Activated CD8-positive, alpha-beta T cell treated with anti-CD3 and anti-CD28 coated beads, Interleukin-2, amount 10 ng/mL, durations not matched to agents 7 days and 5 days (primary cell): ENCODE measurements at regions not wholly inside any gene's neighbourhood (a gene's known extent, or its start where the extent isn't known, plus 50 kb on each side); places are given as distances from the start of the nearest gene placed in this dataset.
A peak's percentile ranks its signal among the peaks of the same experiment; 100 is the strongest.

Experiments
- ATAC-seq: fragments of 150-1000 bp; cut with Tn5 transposase; one replicate; pipeline ENCODE4 v1.10.0; 2021; ENCODE audit warnings: moderate library complexity
- CTCF ChIA-PET: fragments of 350-600 bp; sonication (Branson Sonifier 250); formaldehyde crosslinking; loops from one replicate; lab custom pipeline; 2021; ENCODE audit warnings: antibody characterized with exemption; lab: Charles Lee
- POLR2A ChIA-PET: fragments of 350-600 bp; sonication (Branson Sonifier 250); formaldehyde crosslinking; loops from one replicate; lab custom pipeline; 2021; ENCODE audit warnings: antibody characterized with exemption; lab: Charles Lee
- DNase-seq: peaks from one replicate; pipeline ENCODE4 v3.0.0-alpha.2; 2020
- H3K27ac Mint-ChIP-seq: one replicate; pipeline ENCODE4 v1.8.0; 2021; ENCODE audit warnings: mild to moderate bottlenecking, mixed read lengths
- H3K27me3 Mint-ChIP-seq: one replicate; pipeline ENCODE4 v1.8.0; 2021; ENCODE audit warnings: low read depth, mixed read lengths
- H3K36me3 Mint-ChIP-seq: one replicate; pipeline ENCODE4 v1.8.0; 2021; ENCODE audit warnings: low read depth, mixed read lengths
- H3K4me1 Mint-ChIP-seq: one replicate; pipeline ENCODE4 v1.8.0; 2021; ENCODE audit warnings: low read depth, mixed read lengths
- H3K4me3 Mint-ChIP-seq: one replicate; pipeline ENCODE4 v1.8.0; 2021; ENCODE audit warnings: mild to moderate bottlenecking, mixed read lengths
- H3K9me3 Mint-ChIP-seq: one replicate; pipeline ENCODE4 v1.8.0; 2022; ENCODE audit warnings: mixed read lengths; ENCODE audit not compliant: insufficient read depth

DNA sequence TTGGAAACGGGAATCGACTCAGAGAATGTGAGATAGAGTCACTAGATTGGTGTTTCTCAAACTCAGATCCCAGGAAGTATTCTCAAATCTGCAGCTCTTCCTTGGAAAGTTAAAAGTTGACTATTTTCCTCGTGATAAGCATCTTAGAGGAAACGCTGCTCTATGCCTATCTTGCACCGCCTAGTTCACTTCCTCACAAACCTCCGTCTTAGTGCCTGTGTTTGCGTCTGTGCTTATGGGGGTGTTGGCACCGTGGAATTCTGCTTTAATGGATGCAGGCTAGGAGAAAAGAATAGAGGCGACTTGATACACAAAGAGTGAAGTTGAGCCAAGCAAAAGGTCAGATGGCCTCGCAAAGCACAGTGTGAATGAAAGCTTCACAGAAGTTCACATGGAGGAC lies 255.3 kb upstream of the ID2 start:
- Mint-ChIP-seq H3K4me3 (no peak overlapping the region), H3K27ac (no peak overlapping the region)
- no peak for ATAC-seq

DNA sequence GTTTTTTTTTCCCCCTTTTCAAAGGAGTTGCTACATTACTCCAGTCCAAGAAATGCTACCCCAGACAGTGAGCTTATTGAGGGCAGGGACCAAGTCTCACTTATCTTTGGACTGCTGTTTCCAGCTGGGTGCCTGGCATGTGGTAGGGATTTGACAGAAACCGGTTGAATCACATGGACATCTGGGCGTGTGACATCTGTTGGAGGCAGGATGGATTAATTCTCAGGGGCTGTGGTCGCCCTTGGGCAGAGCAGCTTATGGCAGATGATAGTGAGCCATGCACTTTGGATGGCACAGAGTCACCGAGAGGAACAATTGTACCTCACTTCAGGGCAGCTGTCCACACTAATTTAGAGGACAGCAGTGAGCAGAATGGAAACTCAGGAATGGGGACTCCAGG lies 254.6 kb upstream of the ID2 start:
- ChIA-PET POLR2A (no interaction called here), CTCF (no interaction called here)
- Mint-ChIP-seq H3K27me3 (peaks cover 12% of the 10 kb centered on the region), H3K27ac (no peak overlapping the region), H3K36me3 (peaks cover 4% of the 10 kb centered on the region), H3K4me3 (no peak overlapping the region), H3K9me3 (no peaks in the 10 kb centered on the region), H3K4me1 (peaks cover 26% of the 10 kb centered on the region)
- no peak for ATAC-seq
- DNase-seq = no peak

More for the DNA sequence above, 255.3 kb upstream of the ID2 start:
- Mint-ChIP-seq H3K27me3 (peaks cover 12% of the 10 kb centered on the region), H3K4me1 (peaks cover 29% of the 10 kb centered on the region), H3K9me3 (no peaks in the 10 kb centered on the region), H3K36me3 (peaks cover 4% of the 10 kb centered on the region)
- CTCF ChIA-PET = no interaction called here
- POLR2A ChIA-PET = no interaction called here
- DNase-seq = no peak

DNA sequence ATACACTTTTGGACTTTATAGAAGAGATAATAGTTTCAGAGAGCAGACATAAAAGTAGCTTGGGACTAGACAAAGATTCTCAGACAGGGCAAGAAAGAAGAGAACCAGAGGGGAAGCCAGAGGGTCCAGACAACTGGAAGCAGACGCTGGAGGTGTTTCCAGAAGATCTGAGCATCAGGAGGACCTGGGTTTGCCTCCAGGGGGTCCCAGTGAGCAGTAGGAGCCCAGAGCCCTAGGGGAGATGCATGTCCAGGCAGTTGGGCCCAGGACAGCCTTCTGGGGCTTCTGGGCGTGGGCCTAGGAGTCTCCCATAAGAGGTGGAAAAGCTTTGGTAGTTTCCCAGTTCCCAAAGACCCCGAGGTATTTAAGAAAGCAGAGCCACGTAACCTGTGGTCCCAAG lies 251.2 kb upstream of the ID2 start:
- DNase-seq (no peak), ATAC-seq (no peak)
- no peak overlapping the region for H3K27ac Mint-ChIP-seq
- H3K4me3 Mint-ChIP-seq = no peak overlapping the region
- ChIA-PET CTCF (interaction anchor here (1.1 to 1.6 kb wide), 3 partner anchors 9 to 113 kb away, joined by 3 to 5 read pairs (median 4); no protein-coding TSS in a partner anchor), POLR2A (interaction anchor here (1.0 kb wide), 1 partner anchor 251 kb away, joined by 4 read pairs; the partner anchor contains the start of gene ID2)
- no peaks in the 10 kb centered on the region for H3K9me3 Mint-ChIP-seq
- H3K27me3 Mint-ChIP-seq = no peaks in the 10 kb centered on the region
- H3K36me3 Mint-ChIP-seq = peaks cover 6% of the 10 kb centered on the region
- peaks cover 33% of the 10 kb centered on the region for H3K4me1 Mint-ChIP-seq

DNA sequence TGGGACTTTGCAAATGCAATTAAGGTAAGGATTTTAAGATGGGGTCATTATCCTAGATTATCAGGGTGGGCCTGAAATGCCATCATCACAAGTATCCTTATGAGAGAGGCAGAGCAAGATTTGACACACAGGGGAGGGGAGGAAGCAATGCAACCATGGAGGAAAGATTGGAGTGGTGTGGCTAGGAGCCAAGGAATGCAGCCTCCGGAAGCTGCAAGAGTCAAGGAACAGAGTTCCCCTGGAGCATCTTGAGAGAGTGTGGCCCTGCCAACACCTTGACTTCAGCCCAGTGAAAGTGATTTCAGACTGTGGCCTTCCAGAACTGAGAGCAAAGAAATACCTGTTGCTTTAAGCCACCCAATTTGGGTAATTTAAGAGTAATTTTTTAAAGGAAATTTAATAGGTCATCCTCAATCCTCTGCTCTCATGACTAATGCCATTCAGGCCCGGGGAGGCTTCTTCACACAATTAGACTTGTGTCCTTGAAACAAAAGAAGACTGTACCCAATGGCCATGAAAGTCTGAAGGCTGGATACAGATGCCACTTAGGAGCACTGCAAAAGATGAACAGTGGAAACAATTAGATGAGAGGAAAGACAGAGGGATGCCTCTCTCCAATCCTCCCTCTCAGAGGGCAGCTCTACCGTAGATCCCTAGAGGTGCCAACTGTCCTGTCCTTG lies 250.3 kb upstream of the ID2 start:
- Mint-ChIP-seq H3K36me3 (peaks cover 10% of the 10 kb centered on the region), H3K4me3 (no peak overlapping the region), H3K4me1 (peaks cover 28% of the 10 kb centered on the region), H3K27ac (no peak overlapping the region), H3K9me3 (no peaks in the 10 kb centered on the region), H3K27me3 (no peaks in the 10 kb centered on the region)
- POLR2A ChIA-PET = interaction anchor here (1.0 kb wide), 1 partner anchor 250 kb away, joined by 4 read pairs; the partner anchor contains the start of gene ID2
- no peak for ATAC-seq
- DNase-seq = no peak
- CTCF ChIA-PET = interaction anchor here (1.1 to 1.6 kb wide), 3 partner anchors 8 to 112 kb away, joined by 3 to 5 read pairs (median 4); no protein-coding TSS in a partner anchor

DNA sequence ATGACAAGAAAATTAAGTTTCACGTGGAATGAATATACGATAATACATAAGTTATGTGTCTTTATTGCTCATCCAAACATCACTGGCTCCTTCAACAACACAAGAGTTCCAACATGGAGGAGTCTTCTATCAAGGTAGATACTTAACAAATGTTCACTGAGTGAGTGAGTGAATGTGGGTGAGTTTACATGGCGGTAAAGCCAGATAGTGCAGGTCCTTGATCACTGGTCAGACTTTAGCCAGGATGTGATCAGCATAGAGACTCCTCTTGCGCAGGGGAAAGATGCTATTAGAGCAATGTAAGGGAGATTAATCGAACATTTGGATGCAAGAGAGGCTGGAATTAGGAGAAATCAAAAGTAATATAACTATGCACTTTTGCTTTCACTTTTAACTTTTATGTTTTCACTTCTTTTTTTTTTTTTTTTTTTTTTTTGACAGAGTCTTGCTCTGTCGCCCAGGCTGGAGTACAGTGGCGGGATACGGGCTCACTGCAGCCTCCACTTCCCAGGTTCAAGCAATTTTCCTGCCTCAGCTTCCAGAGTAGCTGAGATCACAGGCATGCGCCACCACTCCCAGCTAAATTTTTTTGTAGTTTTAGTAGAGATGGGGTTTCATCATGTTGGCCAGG lies 249.0 kb upstream of the ID2 start:
- ChIA-PET CTCF (interaction anchor here (1.3 to 1.5 kb wide), 2 partner anchors 43 to 112 kb away, joined by 3 to 4 read pairs; no protein-coding TSS in a partner anchor), POLR2A (interaction anchor here (0.7 kb wide), 1 partner anchor 204 kb away, joined by 4 read pairs; no protein-coding TSS in a partner anchor)
- H3K4me1 Mint-ChIP-seq = peaks cover 29% of the 10 kb centered on the region

DNA sequence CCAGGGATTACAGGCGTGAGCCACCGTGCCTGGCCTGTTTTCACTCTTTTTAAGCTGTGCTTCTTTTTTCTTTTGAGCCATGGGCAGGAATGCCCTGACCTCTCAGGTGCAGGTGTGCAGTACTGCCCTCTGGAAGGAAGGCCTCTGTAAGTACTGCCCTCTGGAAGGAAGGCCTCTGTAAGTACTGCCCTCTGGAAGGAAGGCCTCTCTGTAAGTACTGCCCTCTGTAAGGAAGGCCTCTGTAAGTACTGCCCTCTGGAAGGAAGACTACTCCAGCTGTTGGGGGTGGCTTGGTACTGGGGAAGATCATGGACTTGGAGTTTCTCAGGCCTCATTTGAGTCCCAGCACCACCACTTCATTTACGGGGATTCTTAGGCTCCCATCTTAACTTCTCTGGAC lies 248.5 kb upstream of the ID2 start:
- Mint-ChIP-seq H3K36me3 (peaks cover 11% of the 10 kb centered on the region), H3K9me3 (no peaks in the 10 kb centered on the region), H3K27me3 (no peaks in the 10 kb centered on the region), H3K4me3 (no peak overlapping the region), H3K4me1 (peaks cover 30% of the 10 kb centered on the region), H3K27ac (peak overlapping the region; percentile 71)
- POLR2A ChIA-PET = interaction anchor here (0.5 to 0.7 kb wide), 2 partner anchors 204 to 1128 kb away, joined by 3 to 4 read pairs; no protein-coding TSS in a partner anchor
- DNase-seq (no peak), ATAC-seq (peak; percentile 46)
- CTCF ChIA-PET = interaction anchor here (1.2 to 1.5 kb wide), 3 partner anchors 38 to 112 kb away, joined by 3 to 4 read pairs (median 3); no protein-coding TSS in a partner anchor

More for the DNA sequence above, 249.0 kb upstream of the ID2 start:
- Mint-ChIP-seq H3K27me3 (no peaks in the 10 kb centered on the region), H3K9me3 (no peaks in the 10 kb centered on the region), H3K27ac (peak overlapping the region; percentile 73), H3K36me3 (peaks cover 11% of the 10 kb centered on the region), H3K4me3 (no peak overlapping the region)
- DNase-seq = no peak
- peak; percentile 71 for ATAC-seq

DNA sequence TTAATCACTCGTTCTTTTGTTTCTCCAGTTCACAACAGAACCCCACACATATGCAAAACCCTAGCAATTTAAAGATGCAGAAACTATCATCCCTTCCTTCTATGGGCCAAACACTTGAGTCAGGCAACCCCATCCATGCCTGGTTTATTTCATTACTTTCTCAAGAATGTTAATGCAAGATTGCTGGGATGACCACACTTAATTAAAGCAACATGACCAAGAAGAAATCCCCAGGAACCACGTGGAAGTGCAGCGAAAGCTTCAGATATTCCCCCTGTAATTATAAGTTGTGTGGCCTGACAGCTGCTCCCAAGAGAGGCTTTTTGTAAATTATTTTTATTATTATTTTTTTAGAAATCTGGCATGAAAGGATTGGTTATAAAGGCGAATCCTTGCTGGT lies 246.2 kb upstream of the ID2 start:
- no peaks in the 10 kb centered on the region for H3K27me3 Mint-ChIP-seq
- H3K4me3 Mint-ChIP-seq = no peak overlapping the region
- H3K4me1 Mint-ChIP-seq = peaks cover 48% of the 10 kb centered on the region
- ChIA-PET POLR2A (no interaction called here), CTCF (no interaction called here)
- H3K27ac Mint-ChIP-seq = no peak overlapping the region
- no peak for DNase-seq
- H3K9me3 Mint-ChIP-seq = peaks cover 3% of the 10 kb centered on the region
- H3K36me3 Mint-ChIP-seq = peaks cover 28% of the 10 kb centered on the region
- ATAC-seq = no peak

DNA sequence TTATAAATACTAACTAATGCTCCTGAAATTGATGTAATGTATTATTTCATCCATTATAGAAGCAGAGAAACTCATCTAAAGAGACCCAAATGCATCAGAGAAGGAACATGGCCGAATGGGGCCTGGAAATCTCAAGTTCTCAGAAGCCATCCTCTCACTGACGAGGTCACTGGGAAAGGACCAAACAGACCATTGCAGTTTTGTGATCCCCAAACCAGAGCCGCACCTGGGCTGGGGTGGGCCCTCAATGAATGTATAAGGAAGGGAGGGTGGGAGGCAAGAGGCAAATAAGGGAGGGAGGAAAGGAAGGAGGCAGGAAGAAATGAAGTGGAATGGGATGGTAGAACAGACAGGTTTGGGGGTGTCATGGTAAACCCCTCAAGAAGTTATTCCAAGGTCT lies 245.3 kb upstream of the ID2 start:
- ChIA-PET CTCF (no interaction called here), POLR2A (no interaction called here)
- Mint-ChIP-seq H3K9me3 (peaks cover 3% of the 10 kb centered on the region), H3K36me3 (peaks cover 26% of the 10 kb centered on the region), H3K4me3 (no peak overlapping the region), H3K27ac (no peak overlapping the region), H3K27me3 (no peaks in the 10 kb centered on the region), H3K4me1 (peaks cover 52% of the 10 kb centered on the region)
- DNase-seq (no peak), ATAC-seq (no peak)

DNA sequence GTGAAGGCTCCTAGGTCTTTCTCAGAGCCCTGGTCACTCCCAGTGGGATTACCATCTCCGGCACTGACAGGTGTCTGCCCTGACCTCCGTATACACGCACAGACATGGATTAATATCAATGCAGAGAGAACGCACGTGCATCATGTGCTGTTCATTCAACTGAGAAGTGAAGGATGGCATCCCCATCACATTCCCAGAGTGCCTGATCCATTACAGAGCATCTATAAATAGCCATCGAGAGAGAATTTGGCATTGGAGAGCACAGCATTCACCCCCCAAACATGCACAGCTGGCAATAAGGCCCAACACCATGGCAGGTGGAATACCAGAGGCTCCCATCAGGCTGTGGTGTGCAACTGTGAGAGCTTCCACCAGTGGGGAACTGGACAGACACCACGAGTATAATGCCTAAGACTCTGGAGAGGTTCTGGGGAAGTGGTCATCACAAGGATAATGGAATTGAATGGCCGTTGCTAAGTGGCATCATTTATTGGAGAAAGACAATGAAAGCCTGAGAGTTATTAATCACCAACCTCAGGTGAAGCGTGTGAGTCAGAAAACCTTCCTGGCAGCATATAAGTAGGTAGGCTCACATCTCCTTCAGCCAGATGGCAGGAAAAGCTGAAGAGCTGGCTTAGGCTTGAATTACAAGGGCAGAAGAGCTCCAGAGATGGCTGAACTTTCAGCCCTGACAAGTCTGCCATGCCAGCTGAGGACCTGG lies 244.5 kb upstream of the ID2 start:
- POLR2A ChIA-PET = no interaction called here
- H3K27me3 Mint-ChIP-seq = no peaks in the 10 kb centered on the region

DNA sequence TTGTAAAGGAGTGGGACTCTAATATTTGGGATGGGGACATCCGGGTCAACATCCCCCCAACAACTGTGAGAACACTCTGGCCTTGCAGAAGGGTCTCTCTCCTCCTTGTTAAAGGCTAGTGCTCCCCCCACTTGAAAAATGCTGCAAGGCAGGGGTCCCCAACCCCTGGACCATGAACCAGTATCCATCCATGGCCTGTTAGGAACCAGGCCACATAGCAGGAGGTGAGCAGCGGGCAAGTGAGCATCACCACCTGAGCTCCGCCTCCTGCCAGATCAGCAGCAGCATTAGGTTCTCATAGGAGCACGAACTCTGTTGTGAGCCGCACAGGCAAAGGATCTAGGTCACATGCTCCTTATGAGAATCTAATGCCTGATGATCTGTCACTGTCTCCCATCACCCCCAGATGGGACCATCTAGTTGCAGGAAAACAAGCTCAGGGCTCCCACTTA lies 243.9 kb upstream of the ID2 start:
- ATAC-seq (no peak), DNase-seq (no peak)
- no peak overlapping the region for H3K27ac Mint-ChIP-seq
- H3K9me3 Mint-ChIP-seq = peaks cover 3% of the 10 kb centered on the region
- H3K36me3 Mint-ChIP-seq = peaks cover 23% of the 10 kb centered on the region
- ChIA-PET POLR2A (interaction anchor here (1.3 kb wide), 1 partner anchor 244 kb away, joined by 5 read pairs; the partner anchor contains the start of gene ID2), CTCF (interaction anchor here (0.6 kb wide), 1 partner anchor 40 kb away, joined by 3 read pairs; no protein-coding TSS in a partner anchor)
- no peak overlapping the region for H3K4me3 Mint-ChIP-seq
- no peaks in the 10 kb centered on the region for H3K27me3 Mint-ChIP-seq
- H3K4me1 Mint-ChIP-seq = peaks cover 59% of the 10 kb centered on the region

More for the DNA sequence above, 244.5 kb upstream of the ID2 start:
- no peak for DNase-seq
- H3K27ac Mint-ChIP-seq = peak overlapping the region; percentile 14
- CTCF ChIA-PET = interaction anchor here (0.6 kb wide), 1 partner anchor 40 kb away, joined by 3 read pairs; no protein-coding TSS in a partner anchor
- H3K9me3 Mint-ChIP-seq = peaks cover 3% of the 10 kb centered on the region
- ATAC-seq = no peak
- H3K4me1 Mint-ChIP-seq = peaks cover 57% of the 10 kb centered on the region
- peaks cover 26% of the 10 kb centered on the region for H3K36me3 Mint-ChIP-seq
- no peak overlapping the region for H3K4me3 Mint-ChIP-seq

DNA sequence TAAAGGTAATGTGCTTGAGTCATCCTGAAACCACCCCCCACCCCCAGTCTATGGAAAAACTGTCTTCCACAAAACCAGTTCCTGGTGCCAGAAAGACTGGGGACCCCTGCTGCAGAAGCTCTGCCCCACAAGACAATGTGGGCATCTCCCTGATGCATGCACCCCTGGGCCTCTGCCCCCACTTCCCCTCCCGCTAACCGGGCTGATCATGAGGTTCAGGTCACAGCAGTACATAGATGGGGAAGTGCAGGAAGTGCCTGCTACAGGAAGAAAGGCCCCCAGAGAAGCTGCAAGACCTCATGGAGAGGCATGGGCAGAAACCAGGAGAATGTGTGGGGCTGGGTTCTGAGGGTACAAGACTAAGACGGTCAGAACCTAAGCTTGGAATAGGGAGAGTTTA lies 243.4 kb upstream of the ID2 start:
- peaks cover 2% of the 10 kb centered on the region for H3K27me3 Mint-ChIP-seq
- H3K4me3 Mint-ChIP-seq = no peak overlapping the region
- H3K36me3 Mint-ChIP-seq = peaks cover 23% of the 10 kb centered on the region
- ChIA-PET CTCF (interaction anchor here (1.5 kb wide), 1 partner anchor 8 kb away, joined by 4 read pairs; no protein-coding TSS in a partner anchor), POLR2A (interaction anchor here (1.3 kb wide), 1 partner anchor 243 kb away, joined by 5 read pairs; the partner anchor contains the start of gene ID2)
- peaks cover 58% of the 10 kb centered on the region for H3K4me1 Mint-ChIP-seq
- H3K9me3 Mint-ChIP-seq = peaks cover 3% of the 10 kb centered on the region
- peak; percentile 55 for ATAC-seq
- peak overlapping the region; percentile 89 for H3K27ac Mint-ChIP-seq
- peak; percentile 44 for DNase-seq
